ENCODE measurements at regions not wholly inside any gene's neighbourhood (a gene's known extent, or its start where the extent isn't known, plus 50 kb on each side); places are given as distances from the start of the nearest gene placed in this dataset.

DNA sequence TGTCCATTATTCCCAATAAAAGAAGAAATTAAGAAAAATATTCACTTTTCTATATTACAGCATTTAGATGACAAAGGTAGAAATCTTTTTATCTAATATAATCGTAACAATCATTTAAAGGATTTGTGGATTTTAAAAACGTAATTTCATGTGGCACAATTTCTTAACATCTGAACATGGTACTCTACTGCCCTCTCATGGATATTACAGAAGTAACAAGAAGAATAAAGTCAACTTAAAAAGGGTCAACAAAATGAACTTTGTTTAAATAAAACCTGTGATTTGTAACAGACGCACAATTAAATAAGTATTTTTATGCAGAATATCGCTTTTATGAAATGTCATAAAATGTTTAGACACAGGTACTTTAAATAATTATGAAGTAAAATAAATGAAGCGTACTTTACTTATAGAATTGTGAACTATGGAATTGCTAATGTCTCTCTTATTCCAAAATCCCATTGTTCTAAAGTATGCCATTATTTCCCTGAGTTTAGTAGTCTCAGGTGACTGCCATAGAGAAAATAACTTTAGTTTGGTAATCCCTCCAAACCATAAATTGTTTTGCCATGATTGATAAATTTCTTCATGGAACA lies 366.8 kb upstream of the ZNF385D start (continued):
- TF ChIP-seq, protein P1, sequence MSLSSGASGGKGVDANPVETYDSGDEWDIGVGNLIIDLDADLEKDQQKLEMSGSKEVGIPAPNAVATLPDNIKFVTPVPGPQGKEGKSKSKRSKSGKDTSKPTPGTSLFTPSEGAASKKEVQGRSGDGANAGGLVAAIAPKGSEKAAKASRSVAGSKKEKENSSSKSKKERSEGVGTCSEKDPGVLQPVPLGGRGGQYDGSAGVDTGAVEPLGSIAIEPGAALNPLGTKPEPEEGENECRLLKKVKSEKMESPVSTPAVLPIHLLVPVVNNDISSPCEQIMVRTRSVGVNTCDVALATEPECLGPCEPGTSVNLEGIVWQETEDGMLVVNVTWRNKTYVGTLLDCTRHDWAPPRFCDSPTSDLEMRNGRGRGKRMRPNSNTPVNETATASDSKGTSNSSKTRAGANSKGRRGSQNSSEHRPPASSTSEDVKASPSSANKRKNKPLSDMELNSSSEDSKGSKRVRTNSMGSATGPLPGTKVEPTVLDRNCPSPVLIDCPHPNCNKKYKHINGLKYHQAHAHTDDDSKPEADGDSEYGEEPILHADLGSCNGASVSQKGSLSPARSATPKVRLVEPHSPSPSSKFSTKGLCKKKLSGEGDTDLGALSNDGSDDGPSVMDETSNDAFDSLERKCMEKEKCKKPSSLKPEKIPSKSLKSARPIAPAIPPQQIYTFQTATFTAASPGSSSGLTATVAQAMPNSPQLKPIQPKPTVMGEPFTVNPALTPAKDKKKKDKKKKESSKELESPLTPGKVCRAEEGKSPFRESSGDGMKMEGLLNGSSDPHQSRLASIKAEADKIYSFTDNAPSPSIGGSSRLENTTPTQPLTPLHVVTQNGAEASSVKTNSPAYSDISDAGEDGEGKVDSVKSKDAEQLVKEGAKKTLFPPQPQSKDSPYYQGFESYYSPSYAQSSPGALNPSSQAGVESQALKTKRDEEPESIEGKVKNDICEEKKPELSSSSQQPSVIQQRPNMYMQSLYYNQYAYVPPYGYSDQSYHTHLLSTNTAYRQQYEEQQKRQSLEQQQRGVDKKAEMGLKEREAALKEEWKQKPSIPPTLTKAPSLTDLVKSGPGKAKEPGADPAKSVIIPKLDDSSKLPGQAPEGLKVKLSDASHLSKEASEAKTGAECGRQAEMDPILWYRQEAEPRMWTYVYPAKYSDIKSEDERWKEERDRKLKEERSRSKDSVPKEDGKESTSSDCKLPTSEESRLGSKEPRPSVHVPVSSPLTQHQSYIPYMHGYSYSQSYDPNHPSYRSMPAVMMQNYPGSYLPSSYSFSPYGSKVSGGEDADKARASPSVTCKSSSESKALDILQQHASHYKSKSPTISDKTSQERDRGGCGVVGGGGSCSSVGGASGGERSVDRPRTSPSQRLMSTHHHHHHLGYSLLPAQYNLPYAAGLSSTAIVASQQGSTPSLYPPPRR (CRISPR knock-in tag; IDR thresholded peaks at IDR 0.05; ENCODE audit: borderline replicate concordance), result no peak
- no peak for TF ChIP-seq ZNF324 (CRISPR knock-in tag; IDR thresholded peaks at IDR 0.05)
- TF ChIP-seq REST (IDR thresholded peaks at IDR 0.05; ENCODE audit: borderline replicate concordance), result peak; percentile 49; the same call in 1 of the 2 replicates
- no peak for TF ChIP-seq REST (CRISPR knock-in tag; IDR thresholded peaks at IDR 0.05; ENCODE audit: low read depth)
- no peak for TF ChIP-seq RCOR1 (IDR thresholded peaks at IDR 0.05; ENCODE audit: borderline replicate concordance in 1 of 2, low read depth in 2 of 2, low read length in 2 of 2)
- no peak for TF ChIP-seq LEF1 (IDR thresholded peaks at IDR 0.05)
- TF ChIP-seq ZFP91 (CRISPR knock-in tag; IDR thresholded peaks at IDR 0.05), result no peak
- TF ChIP-seq NBN (IDR thresholded peaks at IDR 0.05; ENCODE audit: low read depth), result no peak
- TF ChIP-seq SMC3 (conservative IDR thresholded peaks at IDR 0.05; ENCODE audit: insufficient read depth, low read depth, low read length), result peak; percentile 55
- TF ChIP-seq ESRRA (IDR thresholded peaks at IDR 0.05; ENCODE audit: borderline replicate concordance, low read depth), result no peak
- TF ChIP-seq CREBBP (IDR thresholded peaks at IDR 0.05; ENCODE audit: low read depth, low read length), result no peak
- no peak for TF ChIP-seq PHF21A (IDR thresholded peaks at IDR 0.05; ENCODE audit: borderline replicate concordance, low read depth)
- TF ChIP-seq GTF2E2 (tag; IDR thresholded peaks at IDR 0.05), result no peak
